ENCODE measurements at regions not wholly inside any gene's neighbourhood (a gene's known extent, or its start where the extent isn't known, plus 50 kb on each side); places are given as distances from the start of the nearest gene placed in this dataset.

GRCh38 chr4:115292320-115293092 is 179.1 kb upstream of the NDST4 start:
- Histone ChIP-seq H3K4me1 (ENCODE audit: control insufficient read depth, insufficient read depth, low read length) (no peaks in the 10 kb centered on the region), H3K36me3 (ENCODE audit: control insufficient read depth, insufficient read depth, low read length) (no peaks in the 10 kb centered on the region), H3K27ac (ENCODE audit: low read length) (no peak overlapping the region), H3K9me3 (ENCODE audit: control insufficient read depth, insufficient read depth, low read depth, low read length) (no peaks in the 10 kb centered on the region), H3K27me3 (ENCODE audit: control insufficient read depth, insufficient read depth, low read length) (no peaks in the 10 kb centered on the region), H3K4me3 (ENCODE audit: low read depth in 2 of 2, low read length in 2 of 2) (no peak overlapping the region)
- ChIA-PET POLR2A (no interaction called here), CTCF (no interaction called here)
- in situ Hi-C loops (cut with HindIII; ENCODE audit: low pct_unique_long_range_greater_than_20kb, low sequenced_read_pairs), result no loop called here
- DNase-seq (ENCODE audit: low read depth, low spot score) (no peak), ATAC-seq (no peak)
- intact Hi-C loops (cut with micrococcal nuclease; ENCODE audit: unreplicated experiment), result no loop called here
- TF ChIP-seq POLR2AphosphoS5 (IDR thresholded peaks at IDR 0.05; ENCODE audit: low read depth, low read length), result no peak
- TF ChIP-seq REST (IDR thresholded peaks at IDR 0.05; ENCODE audit: insufficient read depth in 1 of 2, low read depth in 2 of 2, low read length in 1 of 2), result no peak
- no peak for TF ChIP-seq SIN3A (IDR thresholded peaks at IDR 0.05; ENCODE audit: borderline replicate concordance, insufficient read depth, low read depth, low read length)
- TF ChIP-seq CTCF (IDR thresholded peaks at IDR 0.05), result no peak
- no peak for TF ChIP-seq TCF7L2 (IDR thresholded peaks at IDR 0.05; ENCODE audit: low read depth, low read length)
- BruUV-seq (replicated peaks), result no TSS peak

GRCh38 chr4:115287426-115287825 is 174.0 kb upstream of the NDST4 start:
- Histone ChIP-seq H3K36me3 (ENCODE audit: control insufficient read depth, insufficient read depth, low read length) (no peaks in the 10 kb centered on the region), H3K4me3 (ENCODE audit: low read depth in 2 of 2, low read length in 2 of 2) (no peak overlapping the region), H3K9me3 (ENCODE audit: control insufficient read depth, insufficient read depth, low read depth, low read length) (no peaks in the 10 kb centered on the region), H3K4me1 (ENCODE audit: control insufficient read depth, insufficient read depth, low read length) (no peaks in the 10 kb centered on the region), H3K27me3 (ENCODE audit: control insufficient read depth, insufficient read depth, low read length) (no peaks in the 10 kb centered on the region), H3K27ac (ENCODE audit: low read length) (no peak overlapping the region)
- POLR2A ChIA-PET, result no interaction called here
- TF ChIP-seq TCF7L2 (IDR thresholded peaks at IDR 0.05; ENCODE audit: low read depth, low read length) (no peak), SIN3A (IDR thresholded peaks at IDR 0.05; ENCODE audit: borderline replicate concordance, insufficient read depth, low read depth, low read length) (no peak), POLR2AphosphoS5 (IDR thresholded peaks at IDR 0.05; ENCODE audit: low read depth, low read length) (no peak), CTCF (IDR thresholded peaks at IDR 0.05) (no peak), REST (IDR thresholded peaks at IDR 0.05; ENCODE audit: insufficient read depth in 1 of 2, low read depth in 2 of 2, low read length in 1 of 2) (no peak)
- intact Hi-C loops (cut with micrococcal nuclease; ENCODE audit: unreplicated experiment) (no loop called here), in situ Hi-C loops (cut with HindIII; ENCODE audit: low pct_unique_long_range_greater_than_20kb, low sequenced_read_pairs) (no loop called here)
- no peak for ATAC-seq
- BruUV-seq (replicated peaks), result no TSS peak
- DNase-seq (ENCODE audit: low read depth, low spot score), result no peak
- CTCF ChIA-PET, result interaction anchor here (0.7 kb wide), 1 partner anchor 34 kb away, joined by 3 read pairs; no protein-coding TSS in a partner anchor
